ENCODE measurements at regions not wholly inside any gene's neighbourhood (a gene's known extent, or its start where the extent isn't known, plus 50 kb on each side); places are given as distances from the start of the nearest gene placed in this dataset.

GRCh38 chr6:143621876-143622605, 55.7 kb upstream of the PHACTR2 start:
- DNase-seq (ENCODE audit: low read depth): no peak

DNA sequence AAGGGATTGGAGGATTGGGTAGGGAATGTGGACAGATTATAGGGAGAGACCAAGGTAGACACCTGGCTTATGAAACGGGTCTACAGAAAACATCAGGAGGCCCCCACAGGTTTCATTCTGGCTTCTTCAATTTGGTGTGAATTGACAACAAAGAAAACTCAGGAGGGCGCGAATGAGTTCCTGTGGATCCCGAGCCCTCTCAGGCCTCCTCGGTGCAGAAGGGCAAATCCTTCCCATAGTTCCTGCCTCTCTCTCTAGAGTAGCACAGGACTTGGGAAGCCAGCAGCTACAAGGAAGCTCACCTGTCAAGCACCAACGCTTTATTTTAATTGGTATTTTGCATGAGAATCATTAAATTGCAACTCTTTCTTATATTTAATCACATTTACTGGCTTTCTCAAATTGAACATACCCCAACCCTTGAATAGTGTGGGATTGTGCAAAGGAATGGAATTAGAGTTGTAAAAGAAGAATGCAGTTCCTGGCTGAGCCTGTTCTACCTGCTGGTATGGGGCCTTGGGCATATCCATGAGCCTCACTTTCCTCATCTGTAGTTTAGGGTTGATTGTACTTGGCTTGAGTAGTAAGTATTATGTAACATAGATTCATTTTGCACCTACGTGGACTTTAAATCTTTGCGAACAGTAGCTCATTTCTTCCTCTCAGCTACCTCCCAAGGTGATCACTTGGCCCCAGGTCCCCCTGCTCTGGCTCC, 56.4 kb upstream of the PHACTR2 start:
- no peak for DNase-seq (ENCODE audit: low read depth)

GRCh38 chr6:143620447-143620846, 57.3 kb upstream of the PHACTR2 start:
- no peak for DNase-seq (ENCODE audit: low read depth)

DNA sequence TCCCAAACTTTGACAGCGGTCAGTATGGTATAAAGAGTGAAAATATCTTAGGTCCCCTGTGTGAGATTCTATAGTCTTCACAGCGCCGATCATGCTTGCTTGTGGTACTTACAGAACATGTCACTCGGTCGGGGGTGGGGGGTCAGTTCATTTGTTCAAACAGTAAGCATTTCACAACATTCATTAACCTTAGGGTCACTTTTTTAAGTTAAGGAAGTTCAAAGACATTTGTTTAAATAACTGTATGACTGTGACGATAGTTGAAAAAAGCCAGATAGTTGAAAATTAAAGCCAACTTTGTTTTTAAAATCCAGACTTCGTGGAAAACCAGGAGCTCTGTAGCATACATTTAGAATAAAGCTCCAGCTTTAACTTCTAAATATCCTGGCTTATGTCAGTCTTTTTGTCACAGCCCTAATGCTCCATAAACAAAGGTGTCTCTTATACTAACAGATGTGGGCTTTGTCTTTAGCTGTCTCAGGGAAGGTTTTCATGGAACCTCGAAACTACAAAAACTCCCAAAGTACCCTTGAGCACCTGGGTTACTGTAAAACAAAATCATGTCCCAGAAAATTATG, 57.9 kb upstream of the PHACTR2 start:
- no peak for DNase-seq (ENCODE audit: low read depth)

GRCh38 chr6:143616741-143617140, 61.0 kb upstream of the PHACTR2 start:
- no peak for DNase-seq (ENCODE audit: low read depth)

- no peak for DNase-seq (ENCODE audit: low read depth)
Observed at GRCh38 chr6:143615785-143616184, 62.0 kb upstream of the PHACTR2 start.

- DNase-seq (ENCODE audit: low read depth): no peak
Observed at GRCh38 chr6:143614235-143614634, 63.5 kb upstream of the PHACTR2 start.

GRCh38 chr6:143613749-143614148, 64.0 kb upstream of the PHACTR2 start:
- DNase-seq (ENCODE audit: low read depth): no peak

- DNase-seq (ENCODE audit: low read depth): no peak
Observed at GRCh38 chr6:143612186-143612585, 65.6 kb upstream of the PHACTR2 start.

GRCh38 chr6:143611580-143611979, 66.2 kb upstream of the PHACTR2 start:
- DNase-seq (ENCODE audit: low read depth): no peak

GRCh38 chr6:143609972-143610371, 67.8 kb upstream of the PHACTR2 start:
- no peak for DNase-seq (ENCODE audit: low read depth)

- DNase-seq (ENCODE audit: low read depth): no peak
Observed at GRCh38 chr6:143609501-143609900, 68.3 kb upstream of the PHACTR2 start.

DNA sequence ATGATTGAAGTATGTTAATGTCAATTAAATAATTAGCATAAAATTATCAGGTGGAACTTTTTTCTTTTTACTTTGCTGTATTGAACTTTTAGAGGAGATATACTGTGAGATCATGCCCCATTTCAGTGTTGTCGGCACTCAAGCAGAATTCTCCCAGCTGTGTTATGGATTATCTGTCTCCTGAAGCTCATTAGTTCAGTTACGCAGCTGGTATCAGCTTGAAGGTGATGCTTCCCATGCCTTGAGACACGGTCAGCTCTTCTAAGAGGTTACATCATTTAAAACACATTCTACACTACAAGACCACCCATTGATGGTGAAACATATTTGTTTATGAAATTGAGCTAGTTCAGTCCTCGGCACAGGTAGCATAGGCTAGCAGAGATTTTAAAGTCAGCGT, 68.9 kb upstream of the PHACTR2 start:
- no peak for DNase-seq (ENCODE audit: low read depth)

- DNase-seq (ENCODE audit: low read depth): no peak
Observed at GRCh38 chr6:143607974-143608373, 69.8 kb upstream of the PHACTR2 start.

GRCh38 chr6:143607168-143607567, 70.6 kb upstream of the PHACTR2 start:
- no peak for DNase-seq (ENCODE audit: low read depth)

- no peak for DNase-seq (ENCODE audit: low read depth)
Observed at GRCh38 chr6:143605906-143606521, 71.8 kb upstream of the PHACTR2 start.

DNA sequence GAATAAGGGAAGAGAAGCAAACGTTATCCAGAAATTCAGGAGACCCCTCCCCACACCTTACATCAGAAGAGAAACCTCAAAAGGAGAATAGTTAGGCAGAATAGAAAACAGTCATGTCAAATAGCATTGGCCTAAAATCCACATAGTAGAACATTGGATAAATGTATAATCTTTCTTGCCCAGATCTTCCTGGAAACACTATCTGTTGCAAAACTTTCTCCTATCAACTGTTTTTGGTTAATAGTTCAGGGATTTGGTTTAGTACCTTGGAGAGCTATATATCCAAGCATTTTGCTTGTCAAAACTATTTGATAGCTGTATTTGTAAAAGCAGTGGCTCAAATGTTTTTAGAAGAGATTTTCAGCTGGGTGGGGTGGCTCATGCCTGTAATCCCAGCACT, 74.3 kb upstream of the PHACTR2 start:
- DNase-seq (ENCODE audit: low read depth): no peak

GRCh38 chr6:143601504-143601903, 76.3 kb upstream of the PHACTR2 start:
- DNase-seq (ENCODE audit: low read depth): no peak

DNA sequence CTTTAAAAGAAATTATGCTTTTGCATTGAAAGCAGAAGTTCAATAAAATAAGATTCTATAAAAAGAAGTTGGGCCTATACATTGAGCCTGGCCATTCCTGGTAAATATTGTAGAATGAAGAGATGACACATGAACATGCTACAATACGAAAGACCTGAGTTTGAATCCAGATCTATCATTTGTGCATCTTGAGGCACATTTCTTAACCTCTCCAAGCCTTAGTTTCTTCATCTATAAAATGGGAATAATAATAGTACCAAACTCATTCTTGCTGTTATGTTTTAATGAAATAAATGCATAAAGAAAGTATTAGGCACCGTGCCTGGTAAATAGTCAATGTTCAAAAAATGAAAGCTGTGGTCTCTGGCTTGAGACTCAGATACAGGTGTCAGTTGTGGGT, 76.9 kb upstream of the PHACTR2 start:
- DNase-seq (ENCODE audit: low read depth): no peak

DNA sequence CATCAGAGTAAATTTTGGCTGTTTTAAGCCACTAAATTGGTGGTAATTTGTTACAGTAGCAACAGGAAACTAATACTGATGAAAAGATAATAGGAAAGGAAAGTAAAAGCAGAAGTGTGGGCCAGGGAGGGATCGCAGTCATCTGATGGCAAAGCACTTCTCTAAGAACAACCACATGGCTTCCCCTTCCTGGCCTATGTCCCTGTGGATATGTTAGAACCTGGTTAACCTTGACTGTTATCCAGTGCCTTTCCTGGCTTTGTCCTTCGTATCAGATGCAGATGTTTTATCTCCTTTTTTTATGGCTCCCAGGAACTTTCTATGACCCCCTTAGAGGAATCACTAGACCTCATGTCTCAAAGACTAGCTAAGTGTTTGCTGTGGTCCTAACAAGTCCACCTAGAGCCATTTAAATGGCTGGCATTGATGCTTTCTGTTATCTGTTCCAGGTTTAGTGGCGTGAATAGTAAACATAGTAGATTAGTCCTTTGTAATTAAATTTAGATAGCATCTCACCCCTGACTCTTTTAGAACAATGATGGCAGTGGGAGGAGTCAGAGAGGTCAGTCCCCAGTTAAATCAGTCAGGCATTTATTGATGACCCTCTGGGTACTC, 79.2 kb upstream of the PHACTR2 start:
- DNase-seq (ENCODE audit: low read depth): no peak

GRCh38 chr6:143596866-143597265, 80.9 kb upstream of the PHACTR2 start:
- DNase-seq (ENCODE audit: low read depth): no peak

- DNase-seq (ENCODE audit: low read depth): no peak
Observed at GRCh38 chr6:143595251-143596036, 82.3 kb upstream of the PHACTR2 start.
